M059J (cell line): ENCODE measurements at regions not wholly inside any gene's neighbourhood (a gene's known extent, or its start where the extent isn't known, plus 50 kb on each side); places are given as distances from the start of the nearest gene placed in this dataset.

Experiments used
- DNase-seq: peaks from one replicate; pipeline ENCODE4 v3.0.0-alpha.2; 2012; ENCODE audit warnings: low read depth

- DNase-seq = no peak
Observed at GRCh38 chr17:72056155-72056554, 64.7 kb upstream of the SOX9 start.

GRCh38 chr17:72056727-72057290 is 64.0 kb upstream of the SOX9 start:
- DNase-seq = no peak

DNA sequence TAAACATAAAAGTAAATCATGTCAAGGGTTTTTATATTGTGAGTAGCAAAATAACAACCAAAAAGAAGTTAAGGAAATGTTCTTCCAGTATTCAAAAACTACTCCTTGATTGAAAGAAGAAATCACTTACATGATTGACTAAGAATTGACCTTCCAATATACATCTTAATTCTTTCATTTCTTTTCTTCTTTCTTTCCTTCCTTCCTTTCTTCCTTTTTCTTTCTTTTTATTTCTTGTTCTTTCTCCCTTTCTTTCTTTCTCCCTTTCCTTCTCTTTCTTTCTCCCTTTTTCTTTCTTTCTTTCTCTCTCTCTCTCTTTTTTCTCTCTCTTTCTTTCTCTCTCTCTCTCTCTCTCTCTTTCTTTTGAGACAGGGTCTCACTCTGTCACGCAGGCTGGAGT is 60.7 kb upstream of the SOX9 start:
- DNase-seq = no peak

DNA sequence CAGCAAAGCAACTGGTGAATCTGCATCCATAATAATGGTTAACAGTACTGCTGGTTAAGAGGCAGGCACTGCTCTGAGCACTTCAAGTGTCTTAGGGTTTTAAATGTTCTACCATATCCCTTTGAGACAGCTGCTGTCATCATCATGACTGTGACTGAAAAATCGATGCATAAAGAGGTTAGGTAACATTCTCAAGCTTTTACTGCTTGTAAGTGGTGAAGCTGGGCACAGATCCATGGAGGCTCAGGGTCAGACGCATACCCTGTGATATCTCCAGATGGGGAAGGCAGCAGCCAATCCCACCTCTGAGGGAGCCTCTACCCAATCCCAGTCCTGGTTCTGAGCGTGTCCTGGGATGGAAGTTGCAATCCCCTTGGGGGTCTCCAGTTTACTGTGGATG is 57.6 kb upstream of the SOX9 start:
- DNase-seq = no peak

DNA sequence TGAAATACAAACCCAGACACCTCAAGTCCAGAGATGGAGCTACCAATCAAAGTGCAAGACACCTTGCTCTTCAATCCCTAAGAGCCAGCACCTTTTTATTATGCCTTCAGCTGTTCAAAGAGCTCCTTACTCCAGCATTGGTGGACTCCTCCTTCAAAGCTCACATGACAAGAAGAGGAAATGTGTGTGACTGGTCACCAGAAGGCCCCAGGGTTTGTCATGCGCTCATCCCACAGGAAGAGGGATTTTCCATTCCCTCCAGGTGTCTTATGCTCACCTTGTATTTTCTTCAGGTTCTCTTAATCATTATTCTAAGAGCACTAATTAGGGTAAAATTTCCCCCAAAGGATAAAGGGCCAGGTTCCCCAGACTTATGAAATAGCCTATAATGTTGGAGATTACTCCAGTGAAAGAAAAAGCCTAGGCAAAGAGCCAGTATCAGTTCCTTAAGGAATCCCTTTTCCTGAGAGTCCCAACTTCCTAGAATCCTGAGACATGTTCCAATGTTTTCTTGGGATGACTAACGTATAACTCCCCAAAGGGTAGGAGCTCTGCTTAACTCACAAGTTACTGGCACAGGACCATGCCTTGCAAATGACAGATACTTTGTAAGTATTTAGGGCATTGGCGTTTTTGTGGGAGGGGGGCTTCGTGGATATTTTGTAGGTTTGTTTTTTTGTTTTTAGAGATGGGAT is 56.9 kb upstream of the SOX9 start:
- DNase-seq = no peak

GRCh38 chr17:72064606-72065193 is 56.1 kb upstream of the SOX9 start:
- DNase-seq = no peak

- no peak for DNase-seq
Observed at GRCh38 chr17:72065556-72065955, 55.3 kb upstream of the SOX9 start.

DNA sequence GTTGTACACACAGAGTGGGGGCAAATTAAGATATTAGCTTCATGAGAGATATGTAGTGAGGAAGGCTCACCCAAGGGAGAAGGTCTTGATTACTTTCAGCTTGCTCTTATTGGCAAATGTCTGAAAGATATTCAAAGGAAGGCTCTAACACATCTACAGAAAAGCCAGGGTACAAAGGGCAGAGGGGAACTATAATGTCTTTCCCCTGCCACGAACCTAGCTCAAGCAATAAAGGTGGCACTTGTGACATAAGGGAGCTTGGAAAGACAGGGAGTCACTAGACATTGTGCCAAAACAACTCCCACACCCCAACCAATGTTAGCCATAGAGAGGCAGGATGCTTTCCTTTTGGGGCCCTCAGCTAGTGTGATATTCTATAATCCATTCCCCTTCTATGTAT is 52.2 kb upstream of the SOX9 start:
- no peak for DNase-seq

DNA sequence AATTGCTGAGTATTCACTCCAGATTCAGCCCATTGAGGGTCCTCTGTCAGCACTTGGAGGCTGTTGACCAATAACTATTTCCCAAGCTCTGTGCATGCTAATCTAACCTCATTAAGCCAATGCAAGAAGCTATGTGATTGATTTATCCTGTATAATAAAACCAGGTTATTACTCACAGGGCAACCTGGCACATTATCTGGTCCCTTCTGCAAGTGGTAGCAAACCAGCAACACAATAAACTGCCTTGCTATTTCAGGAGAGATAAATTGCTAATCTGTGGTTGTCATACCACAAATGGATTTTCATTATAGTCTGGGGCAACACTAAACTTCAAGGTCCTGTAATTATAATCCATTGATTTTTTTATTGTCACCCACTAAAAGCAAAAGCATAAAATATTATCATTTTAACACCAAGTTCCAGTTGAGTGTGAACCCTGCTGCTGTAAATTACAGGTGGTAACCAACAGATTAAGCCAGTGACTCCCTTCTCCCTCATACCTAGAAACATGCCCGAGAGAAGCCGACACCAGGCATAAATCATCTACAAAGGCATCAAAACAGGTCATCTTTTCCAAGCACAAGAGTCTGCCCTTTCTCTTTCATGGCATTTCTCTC is 51.1 kb upstream of the SOX9 start:
- no peak for DNase-seq
